SIG-M5 treated with dmso at 0.1 percent for 504 hours (cell line): ENCODE measurements at regions not wholly inside any gene's neighbourhood (a gene's known extent, or its start where the extent isn't known, plus 50 kb on each side); places are given as distances from the start of the nearest gene placed in this dataset.

Source experiments
- DNase-seq: peaks from one replicate; lab custom pipeline; 2025; ENCODE audit not compliant: unreplicated experiment; lab: John Stamatoyannopoulos, UW

DNA sequence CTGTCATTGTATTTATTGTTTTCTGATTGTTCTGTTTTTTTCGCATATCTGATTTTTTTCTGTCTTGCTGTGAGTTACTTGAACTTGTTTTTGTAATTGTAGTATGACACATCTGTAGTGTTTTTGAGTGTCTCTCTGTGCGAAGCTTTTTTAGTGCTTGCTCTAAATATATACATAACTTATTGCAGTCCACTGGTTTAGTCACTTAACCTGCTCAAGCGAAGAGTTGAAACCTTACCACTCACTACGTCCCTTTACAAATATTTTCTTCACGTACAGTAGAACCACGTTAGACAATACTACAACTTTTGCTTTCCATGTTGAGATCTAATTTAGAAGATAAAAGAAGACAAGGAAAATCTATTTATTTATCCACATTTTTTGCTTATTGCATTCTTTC, 713.0 kb upstream of the GRM7 start:
- no peak for DNase-seq

GRCh38 chr3:6155650-6156338, 705.1 kb upstream of the GRM7 start:
- no peak for DNase-seq

GRCh38 chr3:6165951-6166350, 695.0 kb upstream of the GRM7 start:
- no peak for DNase-seq

GRCh38 chr3:6168256-6168655, 692.7 kb upstream of the GRM7 start:
- DNase-seq, result no peak

DNA sequence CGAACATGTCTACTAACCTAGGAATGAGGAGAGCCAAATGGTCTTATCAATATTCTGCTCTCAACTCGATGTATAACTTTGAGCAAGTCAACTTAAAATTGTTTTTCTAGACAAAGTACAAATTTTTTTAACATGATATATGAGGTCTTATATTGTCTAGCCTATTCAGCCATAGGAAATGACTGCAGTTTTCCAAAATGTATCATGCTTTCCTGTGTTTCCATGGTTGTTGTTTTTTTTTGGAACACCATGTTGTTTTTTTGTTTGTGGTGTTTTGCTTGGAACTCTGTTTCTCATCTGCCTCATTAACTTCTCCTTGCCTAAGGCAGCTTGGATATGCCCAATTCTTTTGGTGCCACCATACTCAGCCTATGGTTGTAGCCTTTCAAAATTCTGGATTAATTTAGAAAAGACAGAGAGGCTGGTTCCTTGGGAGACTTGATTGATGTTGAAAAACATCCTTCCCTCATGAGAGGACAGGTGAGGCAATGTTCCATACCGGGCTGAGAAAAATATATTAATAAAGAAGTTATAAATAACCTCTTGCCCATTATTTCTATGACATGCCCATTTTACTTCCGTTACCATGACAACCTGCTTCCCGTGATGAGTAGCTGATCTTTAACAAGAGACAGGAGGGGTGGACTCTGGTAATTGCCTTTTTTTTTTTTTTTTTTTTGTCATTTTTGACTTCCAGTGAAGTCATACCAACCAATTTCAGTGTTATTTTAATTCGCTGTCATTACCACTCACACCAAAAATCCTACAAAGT, 687.9 kb upstream of the GRM7 start:
- no peak for DNase-seq

- no peak for DNase-seq
Observed at GRCh38 chr3:6177417-6177816, 683.5 kb upstream of the GRM7 start.

- no peak for DNase-seq
Observed at GRCh38 chr3:6179761-6180160, 681.2 kb upstream of the GRM7 start.

- no peak for DNase-seq
Observed at GRCh38 chr3:6180171-6180570, 680.7 kb upstream of the GRM7 start.

- no peak for DNase-seq
Observed at GRCh38 chr3:6182476-6182875, 678.4 kb upstream of the GRM7 start.

DNA sequence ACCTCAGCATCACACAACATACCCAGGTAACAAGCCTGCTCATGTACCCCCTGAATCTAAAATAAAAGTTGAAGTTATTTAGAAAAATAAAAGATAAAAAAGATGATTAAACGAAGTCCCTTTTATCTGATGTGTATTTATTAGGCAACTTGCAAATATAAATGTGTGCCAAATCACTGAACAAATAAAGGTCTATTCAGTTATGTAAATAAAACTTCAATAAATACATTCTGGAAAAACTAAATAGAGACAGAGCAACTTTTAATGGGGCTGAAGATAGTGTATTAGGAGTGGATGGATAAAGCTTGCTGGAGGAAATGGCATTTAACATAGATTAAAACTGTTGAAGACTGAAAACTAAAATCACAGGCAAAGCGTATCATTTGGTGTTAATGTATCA, 678.0 kb upstream of the GRM7 start:
- no peak for DNase-seq

- no peak for DNase-seq
Observed at GRCh38 chr3:6189384-6189783, 671.5 kb upstream of the GRM7 start.

GRCh38 chr3:6204891-6205290, 656.0 kb upstream of the GRM7 start:
- no peak for DNase-seq

DNA sequence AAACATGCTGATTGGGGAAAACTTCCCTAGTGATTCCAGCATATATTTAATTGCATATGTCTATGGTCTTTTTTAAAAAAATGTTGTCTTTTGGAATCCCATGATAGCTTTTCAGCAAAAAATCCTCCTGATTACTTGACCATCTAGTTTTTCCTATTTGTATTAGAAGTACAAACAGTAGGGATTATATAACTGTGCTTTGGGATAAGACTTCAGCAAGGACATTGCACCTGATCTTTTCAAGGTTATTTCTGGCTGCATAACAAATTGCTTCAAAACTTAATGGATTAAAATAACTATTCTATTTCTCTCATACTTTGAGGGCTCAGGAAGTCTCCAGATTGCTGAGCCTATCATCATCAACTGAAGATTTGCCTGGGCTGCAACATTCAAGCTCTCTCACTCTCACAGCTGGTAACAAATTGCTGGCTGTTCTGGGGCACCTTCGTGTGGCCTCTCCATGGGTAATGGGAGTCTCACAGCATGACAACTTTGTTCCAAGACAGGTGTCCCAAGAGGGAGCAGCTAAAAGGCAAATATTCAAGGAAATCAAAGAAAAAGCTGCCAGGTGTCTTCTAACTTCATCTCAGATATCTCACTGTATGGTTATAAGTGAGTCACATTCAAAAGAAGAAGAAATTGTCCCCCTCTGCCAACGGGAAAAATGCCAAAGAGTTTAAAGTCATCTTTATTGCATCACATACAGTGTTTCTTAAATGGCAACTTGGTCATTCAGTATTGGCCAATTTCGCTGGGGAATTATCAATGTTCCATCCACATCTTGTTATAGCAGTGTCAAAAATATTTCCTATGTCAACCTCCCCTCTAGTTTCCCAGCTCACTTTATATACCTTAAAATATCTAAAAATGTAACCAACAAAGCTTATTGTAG, 644.5 kb upstream of the GRM7 start:
- no peak for DNase-seq

DNA sequence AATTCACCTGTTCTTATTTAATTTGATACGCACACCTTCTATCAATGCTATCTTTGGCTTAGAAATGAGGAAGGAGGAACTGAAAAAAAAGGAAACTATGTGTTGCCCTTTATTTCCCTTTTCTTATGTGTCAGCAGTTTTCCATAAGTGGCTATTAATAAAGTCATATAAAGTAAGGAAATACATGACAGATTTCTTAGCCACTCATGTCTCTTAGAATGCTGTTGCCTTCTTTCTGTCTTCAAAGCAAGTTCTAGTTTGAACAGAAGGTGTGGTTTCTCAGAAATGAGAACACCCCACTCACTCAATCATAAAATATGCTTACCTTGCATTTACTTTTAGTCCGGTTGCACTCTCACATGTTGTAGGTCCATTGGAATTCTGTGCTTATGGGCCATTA, 640.5 kb upstream of the GRM7 start:
- peak; percentile 1 for DNase-seq

GRCh38 chr3:6222069-6222468, 638.8 kb upstream of the GRM7 start:
- DNase-seq, result no peak

DNA sequence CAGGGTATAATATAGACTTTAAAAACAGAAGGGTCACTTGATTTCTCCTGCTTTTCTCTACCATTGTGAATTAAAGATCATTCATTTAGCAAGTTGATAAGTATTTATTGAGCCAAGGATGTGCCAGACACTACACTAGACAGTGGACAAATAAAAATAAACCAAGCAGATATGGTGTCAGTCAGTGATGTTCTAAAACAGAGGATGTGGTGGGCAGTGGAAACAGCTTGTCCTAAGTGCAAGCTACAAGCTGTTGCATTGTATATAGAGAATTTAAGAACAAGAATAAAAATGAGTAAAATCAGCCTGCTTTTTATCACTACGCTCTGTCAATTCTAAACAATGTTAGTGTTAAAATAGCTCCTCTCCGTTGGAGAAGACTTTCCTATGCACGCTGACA, 637.3 kb upstream of the GRM7 start:
- DNase-seq, result no peak

DNA sequence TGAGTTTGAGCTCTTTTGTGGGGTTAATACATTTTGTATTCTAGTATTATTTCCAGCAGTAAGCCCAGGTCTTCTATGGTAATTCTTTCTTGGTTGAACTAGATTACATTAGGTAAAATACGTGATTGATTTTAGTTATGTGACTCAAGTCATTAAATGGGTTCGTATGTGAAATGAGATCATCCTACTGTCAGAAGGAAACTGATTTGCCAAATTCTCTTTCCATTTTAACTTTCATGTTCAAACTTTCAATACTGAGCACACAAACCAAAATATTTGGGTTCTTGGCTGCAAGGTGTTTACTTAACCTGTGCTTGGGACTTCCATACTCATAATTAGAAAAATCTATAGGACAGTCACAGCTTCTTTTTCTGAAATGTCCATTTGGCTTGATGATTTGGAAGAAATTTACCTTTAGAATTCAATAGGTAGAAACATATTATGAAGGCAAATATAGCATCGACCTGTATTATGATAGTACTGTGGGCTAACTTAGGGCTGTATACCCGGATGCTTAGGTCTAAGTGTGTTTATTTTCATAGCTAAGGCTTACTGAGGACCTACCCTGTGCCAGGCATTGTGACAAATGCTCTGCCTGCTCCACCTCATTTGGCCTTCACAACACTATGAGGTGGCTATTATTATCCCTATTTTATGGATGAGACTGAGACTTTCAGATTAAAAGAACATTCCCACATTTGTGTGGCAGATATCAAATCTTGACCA, 631.8 kb upstream of the GRM7 start:
- DNase-seq, result no peak

GRCh38 chr3:6229778-6230410, 631.0 kb upstream of the GRM7 start:
- no peak for DNase-seq

DNA sequence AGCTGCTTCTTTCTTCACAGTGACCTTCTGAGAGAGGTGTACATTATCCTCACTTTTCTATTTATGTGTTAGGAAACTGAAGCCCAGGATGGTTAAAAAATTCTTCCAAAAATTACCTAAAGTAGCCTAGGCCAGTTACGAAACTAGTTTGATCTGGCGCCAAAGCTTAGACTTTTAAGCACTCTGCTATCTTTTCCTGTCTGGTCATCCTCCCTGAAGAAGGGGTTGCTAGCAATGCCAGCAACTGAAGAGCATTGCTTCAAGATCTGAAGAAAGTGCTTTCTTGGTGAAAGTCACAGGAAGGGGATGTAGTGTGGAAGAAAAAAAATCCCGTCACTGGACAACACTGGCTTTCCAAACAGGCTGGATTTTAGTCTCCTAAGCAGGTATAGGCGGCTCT, 618.8 kb upstream of the GRM7 start:
- no peak for DNase-seq

DNA sequence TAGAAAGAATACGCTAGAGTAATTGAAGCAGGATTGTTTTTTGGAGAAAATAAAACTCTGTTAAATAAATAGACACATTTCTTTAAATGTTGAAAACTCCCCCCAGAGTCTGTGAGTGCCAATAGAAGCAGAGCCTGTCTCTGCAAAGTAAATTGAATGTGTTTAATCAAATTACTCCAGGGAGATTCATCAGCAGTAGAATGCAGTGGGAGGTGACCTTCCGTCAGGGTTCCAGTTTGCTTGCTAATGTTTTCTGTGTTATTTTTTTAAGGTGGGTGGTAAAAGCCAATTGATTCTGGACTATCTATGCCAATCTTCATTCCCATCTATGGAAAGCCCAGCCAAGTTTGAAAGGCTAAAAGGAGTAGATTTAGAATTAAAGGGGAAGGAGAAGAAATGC, 612.4 kb upstream of the GRM7 start:
- DNase-seq, result no peak

DNA sequence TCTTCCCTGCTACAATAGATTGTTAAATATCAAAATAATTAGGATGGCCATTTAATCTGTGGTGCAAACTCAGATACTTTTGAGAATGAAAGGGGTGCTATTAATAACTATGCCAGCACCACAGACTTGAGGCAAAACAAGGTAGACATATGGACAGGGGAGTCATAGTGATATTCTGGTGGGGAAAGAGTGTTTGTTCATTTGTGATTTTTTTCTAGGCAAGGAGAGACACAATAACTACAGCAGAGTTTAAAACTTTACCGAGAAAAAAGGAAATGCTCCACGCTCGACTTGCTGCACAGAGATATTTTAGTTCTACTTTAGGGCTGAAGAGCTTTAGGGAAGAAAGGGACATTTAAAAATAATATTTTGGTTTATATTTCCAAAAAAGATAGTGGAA, 611.2 kb upstream of the GRM7 start:
- no peak for DNase-seq
